Vagina (tissue), 2 donors: ENCODE measurements at regions not wholly inside any gene's neighbourhood (a gene's known extent, or its start where the extent isn't known, plus 50 kb on each side); places are given as distances from the start of the nearest gene placed in this dataset.

Experiments
- POLR2A ChIP-seq, 2 donors: fragments of 450-650 bp; IDR thresholded peaks; one replicate each; pipeline ENCODE4 v1.6.1; 2017; ENCODE audit warnings: antibody characterized with exemption in 2 of 2, mild to moderate bottlenecking in 2 of 2, moderate library complexity in 2 of 2
- POLR2AphosphoS5 ChIP-seq, 2 donors: sonication (generic); formaldehyde crosslinking; IDR thresholded peaks; one replicate each; pipeline ENCODE4 v1.9.0; 2017; ENCODE audit warnings: antibody characterized with exemption in 2 of 2, mild to moderate bottlenecking in 2 of 2, low read depth in 1 of 2; ENCODE audit not compliant: insufficient read depth in 1 of 2
- TF ChIP-seq, protein P1 (sequence below), 3 experiments: fragments of 450-650 bp in 2 of 3; fragments of 200-600 bp in 1 of 3; sonication (generic) in 1 of 3; IDR thresholded peaks; one replicate each; pipeline ENCODE4 v1.5.1; 2017 to 2019; ENCODE audit warnings: antibody characterized with exemption in 3 of 3, mild to moderate bottlenecking in 2 of 3, moderate library complexity in 2 of 3

DNA sequence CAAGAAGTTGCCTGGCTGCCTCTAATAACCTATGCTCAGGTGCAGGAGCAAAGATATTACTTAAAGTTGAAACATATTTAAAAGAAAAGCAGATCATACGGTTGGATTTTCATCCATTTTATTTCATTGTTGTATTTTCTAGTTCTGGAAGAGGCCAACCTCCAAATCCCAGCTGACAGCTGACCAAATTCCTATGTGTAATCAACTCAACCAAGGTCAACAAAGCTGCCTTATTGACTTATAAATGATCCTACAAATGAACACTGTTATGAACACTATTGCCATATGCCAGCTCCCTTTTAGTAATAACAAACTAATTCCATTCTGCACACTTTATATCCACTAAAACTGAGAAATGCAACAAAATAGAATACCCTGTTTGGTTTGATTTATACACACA, 1537.4 kb downstream of the SLITRK1 start:
- TF ChIP-seq, protein P1, sequence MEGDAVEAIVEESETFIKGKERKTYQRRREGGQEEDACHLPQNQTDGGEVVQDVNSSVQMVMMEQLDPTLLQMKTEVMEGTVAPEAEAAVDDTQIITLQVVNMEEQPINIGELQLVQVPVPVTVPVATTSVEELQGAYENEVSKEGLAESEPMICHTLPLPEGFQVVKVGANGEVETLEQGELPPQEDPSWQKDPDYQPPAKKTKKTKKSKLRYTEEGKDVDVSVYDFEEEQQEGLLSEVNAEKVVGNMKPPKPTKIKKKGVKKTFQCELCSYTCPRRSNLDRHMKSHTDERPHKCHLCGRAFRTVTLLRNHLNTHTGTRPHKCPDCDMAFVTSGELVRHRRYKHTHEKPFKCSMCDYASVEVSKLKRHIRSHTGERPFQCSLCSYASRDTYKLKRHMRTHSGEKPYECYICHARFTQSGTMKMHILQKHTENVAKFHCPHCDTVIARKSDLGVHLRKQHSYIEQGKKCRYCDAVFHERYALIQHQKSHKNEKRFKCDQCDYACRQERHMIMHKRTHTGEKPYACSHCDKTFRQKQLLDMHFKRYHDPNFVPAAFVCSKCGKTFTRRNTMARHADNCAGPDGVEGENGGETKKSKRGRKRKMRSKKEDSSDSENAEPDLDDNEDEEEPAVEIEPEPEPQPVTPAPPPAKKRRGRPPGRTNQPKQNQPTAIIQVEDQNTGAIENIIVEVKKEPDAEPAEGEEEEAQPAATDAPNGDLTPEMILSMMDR (IDR thresholded peaks at IDR 0.05) = no peak
- TF ChIP-seq POLR2A (IDR thresholded peaks at IDR 0.05) = no peak
- no peak for TF ChIP-seq POLR2AphosphoS5 (IDR thresholded peaks at IDR 0.05; ENCODE audit: insufficient read depth in 1 of 2, low read depth in 1 of 2)
